ENCODE measurements at regions not wholly inside any gene's neighbourhood (a gene's known extent, or its start where the extent isn't known, plus 50 kb on each side); places are given as distances from the start of the nearest gene placed in this dataset.

GRCh38 chr22:27602390-27602789 is 199.2 kb downstream of the MN1 start:
- TF ChIP-seq POLR2A (IDR thresholded peaks at IDR 0.05) (no peak), CTCF (IDR thresholded peaks at IDR 0.05) (no peak)
